Liver (tissue), 3 donors: ENCODE measurements at regions not wholly inside any gene's neighbourhood (a gene's known extent, or its start where the extent isn't known, plus 50 kb on each side); places are given as distances from the start of the nearest gene placed in this dataset.

ENCODE experiments used
- ATF3 ChIP-seq: IDR thresholded peaks from 2 replicates; pipeline ENCODE4 v1.6.1; 2016; ENCODE audit warnings: antibody characterized with exemption
- CTCF ChIP-seq: fragments of 150-350 bp; IDR thresholded peaks from 2 replicates; pipeline ENCODE4 v1.5.1; 2017; ENCODE audit warnings: improper control_type of control experiment, low read depth, low read length; ENCODE audit not compliant: missing input control
- GABPA ChIP-seq, 2 donors: IDR thresholded peaks in 1 of 2; conservative IDR thresholded peaks in 1 of 2; 2 replicates each; pipeline ENCODE4 v1.6.1; 2016; ENCODE audit warnings: antibody characterized with exemption in 2 of 2, mild to moderate bottlenecking in 1 of 2, moderate library complexity in 1 of 2
- HNF4G ChIP-seq: IDR thresholded peaks from 2 replicates; pipeline ENCODE4 v1.6.1; 2016; ENCODE audit warnings: antibody characterized with exemption
- YY1 ChIP-seq: IDR thresholded peaks from 2 replicates; pipeline ENCODE4 v1.6.1; 2016; ENCODE audit warnings: antibody characterized with exemption, mild to moderate bottlenecking
- donor health status: healthy.
- donor health status: healthy.

GRCh38 chr17:69744512-69745070 lies 330.1 kb downstream of the MAP2K6 start:
- TF ChIP-seq CTCF (no peak), GABPA (IDR thresholded peaks at IDR 0.05 in 1 of 2, conservative IDR thresholded peaks at IDR 0.05 in 1 of 2) (no peak), ATF3 (no peak), YY1 (no peak), HNF4G (no peak)
